HFF-Myc (cell line): ENCODE measurements at regions not wholly inside any gene's neighbourhood (a gene's known extent, or its start where the extent isn't known, plus 50 kb on each side); places are given as distances from the start of the nearest gene placed in this dataset.

Experiments used
- DNase-seq: peaks from one replicate; pipeline ENCODE4 v3.0.0-alpha.2; 2011; ENCODE audit warnings: low read depth; ENCODE audit errors: extremely low read depth
- H3K4me3 ChIP-seq: replicated peaks from 2 replicates; pipeline ENCODE4 v1.5.1; 2011; ENCODE audit warnings: low read depth, mild to moderate bottlenecking, control low read depth, low read length
- TF ChIP-seq, protein P1 (sequence below): IDR thresholded peaks from 2 replicates; pipeline ENCODE4 v1.5.1; 2012; ENCODE audit warnings: mild to moderate bottlenecking, low read depth, low read length, control low read depth; ENCODE audit errors: missing control alignments

DNA sequence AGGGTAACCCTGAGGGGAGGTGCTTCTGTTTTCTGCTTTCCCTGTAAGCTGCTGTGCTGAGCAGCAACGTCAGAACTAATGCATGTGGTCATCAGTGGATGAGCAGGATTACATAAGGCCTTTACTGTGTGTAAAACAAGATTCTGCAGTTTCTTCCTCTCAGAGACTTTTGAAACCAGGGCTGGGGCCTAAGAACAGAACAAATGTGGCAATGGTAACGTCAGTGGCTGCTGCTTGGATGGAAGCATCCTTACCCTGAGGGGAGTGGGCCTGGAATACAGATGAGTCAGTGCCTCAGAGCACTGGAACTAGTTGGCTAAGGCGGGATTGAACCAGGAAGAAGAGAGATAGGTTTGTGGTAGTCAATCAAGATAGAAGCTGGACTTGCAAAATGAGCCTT lies 180.2 kb upstream of the KCNH8 start:
- TF ChIP-seq, protein P1, sequence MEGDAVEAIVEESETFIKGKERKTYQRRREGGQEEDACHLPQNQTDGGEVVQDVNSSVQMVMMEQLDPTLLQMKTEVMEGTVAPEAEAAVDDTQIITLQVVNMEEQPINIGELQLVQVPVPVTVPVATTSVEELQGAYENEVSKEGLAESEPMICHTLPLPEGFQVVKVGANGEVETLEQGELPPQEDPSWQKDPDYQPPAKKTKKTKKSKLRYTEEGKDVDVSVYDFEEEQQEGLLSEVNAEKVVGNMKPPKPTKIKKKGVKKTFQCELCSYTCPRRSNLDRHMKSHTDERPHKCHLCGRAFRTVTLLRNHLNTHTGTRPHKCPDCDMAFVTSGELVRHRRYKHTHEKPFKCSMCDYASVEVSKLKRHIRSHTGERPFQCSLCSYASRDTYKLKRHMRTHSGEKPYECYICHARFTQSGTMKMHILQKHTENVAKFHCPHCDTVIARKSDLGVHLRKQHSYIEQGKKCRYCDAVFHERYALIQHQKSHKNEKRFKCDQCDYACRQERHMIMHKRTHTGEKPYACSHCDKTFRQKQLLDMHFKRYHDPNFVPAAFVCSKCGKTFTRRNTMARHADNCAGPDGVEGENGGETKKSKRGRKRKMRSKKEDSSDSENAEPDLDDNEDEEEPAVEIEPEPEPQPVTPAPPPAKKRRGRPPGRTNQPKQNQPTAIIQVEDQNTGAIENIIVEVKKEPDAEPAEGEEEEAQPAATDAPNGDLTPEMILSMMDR: no peak
- DNase-seq: no peak
- no peak overlapping the region for H3K4me3 ChIP-seq

- H3K4me3 ChIP-seq: no peak overlapping the region
- no peak for DNase-seq
- TF ChIP-seq, protein P1: no peak
Measured at GRCh38 chr3:18965781-18966180, 182.5 kb upstream of the KCNH8 start.

DNA sequence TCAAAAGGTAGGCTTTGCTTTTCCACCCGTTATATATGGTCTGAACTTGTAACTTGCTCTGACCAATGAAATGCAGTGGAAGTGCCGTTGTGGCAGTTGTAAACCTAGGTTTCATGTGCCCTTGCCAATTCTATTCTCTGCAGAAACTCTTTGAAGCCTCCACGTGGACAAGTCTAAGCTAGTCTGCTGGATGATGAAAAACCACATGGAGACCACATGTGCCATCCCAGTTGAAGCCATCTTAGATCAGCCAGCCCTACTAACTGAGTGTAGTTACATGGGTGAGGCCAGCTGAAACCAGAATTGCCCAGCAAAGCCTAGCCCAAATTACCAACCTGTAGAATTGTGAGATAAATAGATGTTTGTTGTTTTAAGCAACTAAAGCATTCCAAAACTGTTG lies 183.7 kb upstream of the KCNH8 start:
- DNase-seq: peak; percentile 3
- TF ChIP-seq, protein P1: no peak
- no peak overlapping the region for H3K4me3 ChIP-seq

DNA sequence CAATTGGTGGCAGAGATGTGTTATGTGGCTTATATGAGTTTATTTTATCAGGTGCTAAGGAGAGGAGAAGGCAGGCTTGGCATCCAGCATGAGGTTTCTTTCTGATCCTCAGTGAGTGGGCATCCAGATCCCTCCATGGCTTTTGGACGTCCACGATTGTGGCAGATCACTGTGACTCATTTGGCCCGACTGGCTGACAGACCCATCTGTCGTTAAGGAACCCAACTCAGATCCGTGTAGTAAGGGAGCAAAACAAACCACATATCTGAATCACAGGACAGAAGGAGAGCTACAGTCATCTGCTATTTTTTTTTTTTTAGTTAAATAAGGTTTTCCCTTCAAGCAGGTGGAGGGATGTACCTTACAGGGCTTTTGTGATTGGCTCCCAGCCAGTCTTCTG lies 197.0 kb upstream of the KCNH8 start:
- TF ChIP-seq, protein P1: no peak
- H3K4me3 ChIP-seq: no peak overlapping the region

DNA sequence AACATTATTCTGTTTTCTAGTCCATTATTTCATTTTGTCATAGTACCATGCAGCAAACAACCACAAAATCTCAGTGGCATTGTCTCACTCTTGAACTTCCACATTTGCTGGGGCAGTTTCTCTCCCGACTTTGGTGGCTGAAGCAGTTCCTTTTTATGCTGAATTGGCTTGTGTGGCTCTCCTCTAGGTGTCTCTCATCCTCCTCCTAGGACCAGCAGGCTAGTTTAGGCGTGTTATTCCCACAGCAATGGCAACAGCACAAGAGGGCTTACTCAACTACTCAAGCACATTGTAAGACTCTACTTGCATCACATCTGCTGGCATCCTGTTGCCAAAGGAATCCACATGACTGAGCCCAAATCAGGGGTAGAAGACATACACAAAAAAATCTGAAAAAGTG lies 201.8 kb upstream of the KCNH8 start:
- DNase-seq: no peak
- TF ChIP-seq, protein P1: no peak
- no peak overlapping the region for H3K4me3 ChIP-seq

More for the DNA sequence above, 197.0 kb upstream of the KCNH8 start:
- no peak for DNase-seq

- TF ChIP-seq, protein P1: no peak
- H3K4me3 ChIP-seq: no peak overlapping the region
- no peak for DNase-seq
Measured at GRCh38 chr3:18937574-18937973, 210.7 kb upstream of the KCNH8 start.

DNA sequence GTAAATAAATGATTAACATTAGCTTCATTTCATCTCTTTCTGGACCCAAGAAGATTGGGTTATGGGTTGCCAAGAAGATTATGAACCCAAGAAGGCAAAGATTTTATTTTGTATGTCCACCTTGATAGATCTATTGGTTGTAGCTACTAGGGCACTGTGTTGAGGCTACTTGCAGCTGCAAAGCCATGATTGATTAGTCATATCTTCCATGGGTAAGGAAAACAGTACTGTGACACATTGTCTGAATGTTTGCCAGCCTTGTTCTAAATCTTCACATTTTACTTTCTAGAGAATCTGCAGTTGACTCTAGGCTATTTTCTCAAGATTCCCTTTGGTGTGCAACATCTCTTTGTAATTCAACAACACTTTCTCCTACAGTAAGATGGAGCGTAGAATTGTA lies 229.2 kb upstream of the KCNH8 start:
- TF ChIP-seq, protein P1: no peak
- H3K4me3 ChIP-seq: no peak overlapping the region
- DNase-seq: no peak
